Prostate gland (tissue), 2 donors: ENCODE measurements at regions not wholly inside any gene's neighbourhood (a gene's known extent, or its start where the extent isn't known, plus 50 kb on each side); places are given as distances from the start of the nearest gene placed in this dataset.

Experiments
- DNase-seq: peaks from one replicate; pipeline ENCODE4 v3.0.0-alpha.2; 2019; ENCODE audit warnings: low spot score
- H3K27ac ChIP-seq, 2 donors: fragments of 200-600 bp; sonication (generic); 2 replicates each; pipeline ENCODE4 v1.5.1; 2017 to 2019
- H3K27me3 ChIP-seq: fragments of 200-600 bp; sonication (generic); replicated peaks from 2 replicates; pipeline ENCODE4 v1.5.1; 2019; ENCODE audit not compliant: insufficient read depth
- H3K36me3 ChIP-seq, 2 donors: fragments of 200-600 bp; sonication (generic); 1 replicate in 1 of 2; 2 replicates in 1 of 2; pipeline versions ENCODE4 v1.5.1 to v1.8.1; 2017 to 2019
- H3K4me1 ChIP-seq: fragments of 200-600 bp; sonication (generic); replicated peaks from 2 replicates; pipeline ENCODE4 v1.5.1; 2019
- H3K4me3 ChIP-seq, 2 donors: fragments of 200-600 bp; sonication (generic); 2 replicates each; pipeline ENCODE4 v1.5.1; 2017 to 2019
- H3K9me3 ChIP-seq: fragments of 200-600 bp; sonication (generic); 2 replicates; pipeline ENCODE4 v1.5.1; 2017
- CTCF ChIP-seq, 4 experiments: fragments of 200-600 bp in 2 of 4; fragments of 450-650 bp in 2 of 4; sonication (generic) in 2 of 4; IDR thresholded peaks; 1 replicate in 3 of 4; 2 replicates in 1 of 4; pipeline ENCODE4 v1.5.1; 2016 to 2019; ENCODE audit warnings: antibody characterized with exemption in 4 of 4, mild to moderate bottlenecking in 2 of 4, moderate library complexity in 2 of 4
- POLR2A ChIP-seq: fragments of 450-650 bp; IDR thresholded peaks from one replicate; pipeline ENCODE4 v1.6.1; 2016; ENCODE audit warnings: antibody characterized with exemption, mild to moderate bottlenecking
- POLR2AphosphoS5 ChIP-seq: sonication (generic); formaldehyde crosslinking; IDR thresholded peaks from one replicate; pipeline ENCODE4 v1.6.1; 2017; ENCODE audit warnings: antibody characterized with exemption
- WGBS: methylation state at CpG from one replicate; pipeline ENCODE4 v1.1.5; 2018; 5-methylcytosine and 5-hydroxymethylcytosine counted together
- intact Hi-C: fragments of 100-400 bp; cut with DNase I; formaldehyde crosslinking; loops from one replicate; pipeline ENCODE4 v1.14.2; 2022

DNA sequence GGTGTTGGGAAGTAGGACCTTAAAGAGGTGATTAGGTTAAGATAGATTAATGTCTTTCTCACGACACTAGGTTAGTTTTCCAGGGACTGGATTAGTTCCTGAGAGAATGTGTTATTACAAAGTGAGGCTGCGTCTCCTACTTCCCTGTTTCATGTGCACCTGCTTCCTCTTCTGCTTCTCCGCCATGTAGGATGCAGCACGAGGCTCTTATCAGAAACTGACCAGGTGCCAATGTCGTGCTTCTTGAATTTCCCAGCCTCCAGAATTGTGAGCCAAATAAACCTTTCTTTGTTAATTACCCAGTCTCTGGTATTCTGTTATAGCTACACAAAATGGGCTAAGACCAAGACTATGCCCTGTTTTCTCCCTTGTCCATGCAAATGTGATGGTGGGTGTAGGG, 152.2 kb upstream of the LMO4 start:
- no peak for DNase-seq
- TF ChIP-seq CTCF (IDR thresholded peaks at IDR 0.05) (no peak), POLR2A (no peak), POLR2AphosphoS5 (no peak)
- H3K27ac ChIP-seq, result no peak overlapping the region
- intact Hi-C loops, result no loop called here
- H3K4me3 ChIP-seq, result no peak overlapping the region
- no peaks in the 10 kb centered on the region for H3K36me3 ChIP-seq
- H3K27me3 ChIP-seq, result no peaks in the 10 kb centered on the region
- H3K4me1 ChIP-seq, result no peaks in the 10 kb centered on the region
- WGBS, result 81% methylated on average over 5 of the region's 5 CpGs
- H3K9me3 ChIP-seq, result no peaks in the 10 kb centered on the region

DNA sequence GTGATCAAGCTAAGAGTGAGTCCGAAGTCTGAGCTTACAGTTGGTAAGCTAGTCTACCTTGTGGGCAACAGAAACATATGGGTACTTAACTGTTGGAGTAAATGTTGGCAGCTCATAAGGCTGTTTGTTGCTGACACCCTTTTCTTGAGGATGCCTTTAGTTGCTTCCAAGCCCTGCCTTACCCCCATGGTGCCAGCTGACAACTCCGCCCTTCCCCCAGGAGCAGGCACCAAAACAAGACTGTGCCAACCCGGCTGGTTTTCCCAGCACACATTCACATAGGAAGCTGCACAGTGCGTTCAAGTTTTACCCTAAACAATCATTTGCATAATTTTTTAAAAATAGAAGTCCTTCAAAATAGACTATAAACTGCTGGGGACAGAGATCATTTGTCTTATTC, 150.2 kb upstream of the LMO4 start:
- no peak overlapping the region for H3K27ac ChIP-seq
- no peaks in the 10 kb centered on the region for H3K4me1 ChIP-seq
- H3K4me3 ChIP-seq, result no peak overlapping the region
- intact Hi-C loops, result no loop called here
- H3K27me3 ChIP-seq, result no peaks in the 10 kb centered on the region
- 88% methylated on average over 4 of the region's 4 CpGs for WGBS
- TF ChIP-seq CTCF (IDR thresholded peaks at IDR 0.05), result no peak
- no peak for TF ChIP-seq POLR2A
- TF ChIP-seq POLR2AphosphoS5, result no peak
- no peak for DNase-seq
- H3K9me3 ChIP-seq, result no peaks in the 10 kb centered on the region
- no peaks in the 10 kb centered on the region for H3K36me3 ChIP-seq

- Histone ChIP-seq H3K4me3 (no peak overlapping the region), H3K27ac (no peak overlapping the region), H3K4me1 (no peaks in the 10 kb centered on the region), H3K36me3 (no peaks in the 10 kb centered on the region), H3K27me3 (no peaks in the 10 kb centered on the region), H3K9me3 (no peaks in the 10 kb centered on the region)
- TF ChIP-seq CTCF (IDR thresholded peaks at IDR 0.05) (no peak), POLR2AphosphoS5 (no peak), POLR2A (no peak)
- no peak for DNase-seq
- 74% methylated on average over 15 of the region's 15 CpGs for WGBS
- intact Hi-C loops, result no loop called here
These were observed 149.4 kb upstream of the LMO4 start for GRCh38 chr1:87179076-87179810.

GRCh38 chr1:87179851-87180519, 148.7 kb upstream of the LMO4 start:
- Histone ChIP-seq H3K4me1 (no peaks in the 10 kb centered on the region), H3K27ac (no peak overlapping the region), H3K4me3 (no peak overlapping the region), H3K9me3 (no peaks in the 10 kb centered on the region), H3K36me3 (no peaks in the 10 kb centered on the region), H3K27me3 (no peaks in the 10 kb centered on the region)
- intact Hi-C loops, result no loop called here
- no peak for TF ChIP-seq CTCF (IDR thresholded peaks at IDR 0.05)
- no peak for TF ChIP-seq POLR2A
- TF ChIP-seq POLR2AphosphoS5, result no peak
- DNase-seq, result no peak
- 54% methylated on average over 8 of the region's 8 CpGs for WGBS

DNA sequence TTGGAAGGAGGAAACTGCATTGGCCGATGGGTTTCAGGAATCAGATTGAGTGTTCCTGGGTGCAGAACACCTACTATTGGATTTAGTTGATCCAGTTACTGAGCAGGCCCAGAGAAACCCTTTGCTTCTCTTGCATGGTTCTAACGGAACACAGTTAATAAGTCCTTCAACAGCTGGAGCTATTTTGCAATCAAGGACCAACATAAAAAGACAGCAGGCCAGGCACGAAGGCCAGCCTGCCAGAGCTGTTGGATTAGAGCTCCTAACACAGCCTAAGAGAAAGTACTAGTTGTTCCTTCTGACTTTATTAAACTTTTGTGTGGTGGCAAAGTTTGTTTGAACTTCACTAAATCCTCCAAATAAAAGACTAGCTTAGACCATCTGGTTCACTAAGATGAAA, 148.0 kb upstream of the LMO4 start:
- no peaks in the 10 kb centered on the region for H3K36me3 ChIP-seq
- DNase-seq, result no peak
- no peak for TF ChIP-seq CTCF (IDR thresholded peaks at IDR 0.05)
- TF ChIP-seq POLR2A, result no peak
- TF ChIP-seq POLR2AphosphoS5, result no peak
- intact Hi-C loops, result no loop called here
- no peaks in the 10 kb centered on the region for H3K27me3 ChIP-seq
- no peaks in the 10 kb centered on the region for H3K4me1 ChIP-seq
- H3K9me3 ChIP-seq, result no peaks in the 10 kb centered on the region
- no peak overlapping the region for H3K4me3 ChIP-seq
- H3K27ac ChIP-seq, result no peak overlapping the region
- 56% methylated on average over 3 of the region's 3 CpGs for WGBS
